ENCODE measurements at regions not wholly inside any gene's neighbourhood (a gene's known extent, or its start where the extent isn't known, plus 50 kb on each side); places are given as distances from the start of the nearest gene placed in this dataset.

GRCh38 chr2:139217641-139218040, 437.5 kb upstream of the NXPH2 start:
- H3K4me1 ChIP-seq, result no peaks in the 10 kb centered on the region
- Mint-ChIP-seq H3K4me3 (ENCODE audit: unreplicated experiment) (no peak overlapping the region), H3K9me3 (ENCODE audit: unreplicated experiment) (no peaks in the 10 kb centered on the region), H3K27me3 (ENCODE audit: insufficient read depth, unreplicated experiment) (no peaks in the 10 kb centered on the region), H3K36me3 (ENCODE audit: insufficient read depth, unreplicated experiment) (no peaks in the 10 kb centered on the region), H3K27ac (ENCODE audit: unreplicated experiment) (no peak overlapping the region), H3K4me1 (ENCODE audit: low read depth, unreplicated experiment) (no peaks in the 10 kb centered on the region)
- POLR2A ChIA-PET, result no interaction called here
- no peak for DNase-seq
- H3K36me3 ChIP-seq (ENCODE audit: control insufficient read depth, insufficient read depth, low read length), result no peaks in the 10 kb centered on the region
- CTCF ChIA-PET, result no interaction called here
- no peaks in the 10 kb centered on the region for H3K27me3 ChIP-seq (replicated peaks; ENCODE audit: control insufficient read depth, insufficient read depth, low read length)
- no peaks in the 10 kb centered on the region for H3K9me3 ChIP-seq
- no TSS peak for BruUV-seq (replicated peaks)
- TF ChIP-seq, protein P1, sequence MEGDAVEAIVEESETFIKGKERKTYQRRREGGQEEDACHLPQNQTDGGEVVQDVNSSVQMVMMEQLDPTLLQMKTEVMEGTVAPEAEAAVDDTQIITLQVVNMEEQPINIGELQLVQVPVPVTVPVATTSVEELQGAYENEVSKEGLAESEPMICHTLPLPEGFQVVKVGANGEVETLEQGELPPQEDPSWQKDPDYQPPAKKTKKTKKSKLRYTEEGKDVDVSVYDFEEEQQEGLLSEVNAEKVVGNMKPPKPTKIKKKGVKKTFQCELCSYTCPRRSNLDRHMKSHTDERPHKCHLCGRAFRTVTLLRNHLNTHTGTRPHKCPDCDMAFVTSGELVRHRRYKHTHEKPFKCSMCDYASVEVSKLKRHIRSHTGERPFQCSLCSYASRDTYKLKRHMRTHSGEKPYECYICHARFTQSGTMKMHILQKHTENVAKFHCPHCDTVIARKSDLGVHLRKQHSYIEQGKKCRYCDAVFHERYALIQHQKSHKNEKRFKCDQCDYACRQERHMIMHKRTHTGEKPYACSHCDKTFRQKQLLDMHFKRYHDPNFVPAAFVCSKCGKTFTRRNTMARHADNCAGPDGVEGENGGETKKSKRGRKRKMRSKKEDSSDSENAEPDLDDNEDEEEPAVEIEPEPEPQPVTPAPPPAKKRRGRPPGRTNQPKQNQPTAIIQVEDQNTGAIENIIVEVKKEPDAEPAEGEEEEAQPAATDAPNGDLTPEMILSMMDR (IDR thresholded peaks at IDR 0.05; ENCODE audit: insufficient read depth in 1 of 2, low read depth in 1 of 2, low read length in 1 of 2, severe bottlenecking in 1 of 2, unreplicated experiment in 1 of 2), result no peak
- H3K4me3 ChIP-seq (ENCODE audit: low read depth, low read length), result no peak overlapping the region
- intact Hi-C loops (cut with micrococcal nuclease; ENCODE audit: unreplicated experiment), result no loop called here

DNA sequence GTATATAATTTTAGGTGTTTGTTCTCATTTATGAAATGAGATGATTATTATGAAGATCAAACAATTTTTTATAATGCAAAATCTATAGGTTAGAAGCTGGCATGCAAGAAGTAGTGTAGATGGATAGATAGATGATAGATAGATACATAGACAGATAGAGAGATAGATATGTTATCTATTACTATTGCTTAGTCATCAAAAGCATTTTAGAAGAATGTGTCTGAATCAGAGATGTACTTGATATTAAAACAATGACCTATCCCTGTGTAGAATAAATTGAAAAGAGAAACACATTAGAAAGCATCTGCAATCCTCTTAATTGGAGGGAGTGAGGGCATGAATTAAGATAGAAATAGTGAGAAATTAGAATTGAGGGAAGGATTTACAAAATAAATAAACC, 436.2 kb upstream of the NXPH2 start:
- H3K36me3 Mint-ChIP-seq (ENCODE audit: insufficient read depth, unreplicated experiment), result no peaks in the 10 kb centered on the region
- no peaks in the 10 kb centered on the region for H3K27me3 ChIP-seq (replicated peaks; ENCODE audit: control insufficient read depth, insufficient read depth, low read length)
- H3K4me1 Mint-ChIP-seq (ENCODE audit: low read depth, unreplicated experiment), result no peaks in the 10 kb centered on the region
- H3K36me3 ChIP-seq (ENCODE audit: control insufficient read depth, insufficient read depth, low read length), result no peaks in the 10 kb centered on the region
- H3K9me3 Mint-ChIP-seq (ENCODE audit: unreplicated experiment), result no peaks in the 10 kb centered on the region
- POLR2A ChIA-PET, result no interaction called here
- CTCF ChIA-PET, result no interaction called here
- DNase-seq, result no peak
- TF ChIP-seq, protein P1 (IDR thresholded peaks at IDR 0.05; ENCODE audit: insufficient read depth in 1 of 2, low read depth in 1 of 2, low read length in 1 of 2, severe bottlenecking in 1 of 2, unreplicated experiment in 1 of 2), result no peak
- no TSS peak for BruUV-seq (replicated peaks)
- no peaks in the 10 kb centered on the region for H3K27me3 Mint-ChIP-seq (ENCODE audit: insufficient read depth, unreplicated experiment)
- H3K4me3 ChIP-seq (ENCODE audit: low read depth, low read length), result no peak overlapping the region
- no peaks in the 10 kb centered on the region for H3K4me1 ChIP-seq
- H3K27ac Mint-ChIP-seq (ENCODE audit: unreplicated experiment), result no peak overlapping the region
- intact Hi-C loops (cut with micrococcal nuclease; ENCODE audit: unreplicated experiment), result no loop called here
- no peaks in the 10 kb centered on the region for H3K9me3 ChIP-seq
- no peak overlapping the region for H3K4me3 Mint-ChIP-seq (ENCODE audit: unreplicated experiment)

DNA sequence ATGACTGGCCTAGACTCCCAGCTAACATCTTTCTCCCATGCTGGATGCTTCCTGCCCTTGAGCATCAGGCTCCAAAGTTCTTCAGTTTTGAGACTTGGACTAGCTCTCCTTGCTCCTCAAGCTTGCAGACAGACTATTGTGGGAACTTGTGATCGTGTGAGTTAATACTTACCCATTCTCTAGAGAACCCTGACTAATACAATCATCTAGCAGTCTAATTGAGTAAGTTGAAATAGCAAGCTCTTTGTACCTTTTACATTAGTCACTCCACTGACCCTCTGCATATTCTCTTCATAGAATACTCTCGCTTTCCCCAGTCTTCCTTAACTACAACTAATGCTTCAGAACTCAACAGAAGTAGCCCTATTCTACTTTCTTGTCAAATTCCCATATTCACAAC, 434.6 kb upstream of the NXPH2 start:
- no peaks in the 10 kb centered on the region for H3K9me3 ChIP-seq
- Mint-ChIP-seq H3K27ac (ENCODE audit: unreplicated experiment) (no peak overlapping the region), H3K4me3 (ENCODE audit: unreplicated experiment) (no peak overlapping the region), H3K4me1 (ENCODE audit: low read depth, unreplicated experiment) (no peaks in the 10 kb centered on the region), H3K36me3 (ENCODE audit: insufficient read depth, unreplicated experiment) (no peaks in the 10 kb centered on the region), H3K9me3 (ENCODE audit: unreplicated experiment) (no peaks in the 10 kb centered on the region), H3K27me3 (ENCODE audit: insufficient read depth, unreplicated experiment) (no peaks in the 10 kb centered on the region)
- H3K4me3 ChIP-seq (ENCODE audit: low read depth, low read length), result no peak overlapping the region
- no peaks in the 10 kb centered on the region for H3K27me3 ChIP-seq (replicated peaks; ENCODE audit: control insufficient read depth, insufficient read depth, low read length)
- H3K4me1 ChIP-seq, result no peaks in the 10 kb centered on the region
- no peak for DNase-seq
- no peaks in the 10 kb centered on the region for H3K36me3 ChIP-seq (ENCODE audit: control insufficient read depth, insufficient read depth, low read length)
- ChIA-PET POLR2A (no interaction called here), CTCF (no interaction called here)
- BruUV-seq (replicated peaks), result no TSS peak
- TF ChIP-seq, protein P1 (IDR thresholded peaks at IDR 0.05; ENCODE audit: insufficient read depth in 1 of 2, low read depth in 1 of 2, low read length in 1 of 2, severe bottlenecking in 1 of 2, unreplicated experiment in 1 of 2), result no peak
- intact Hi-C loops (cut with micrococcal nuclease; ENCODE audit: unreplicated experiment), result no loop called here

All from Caco-2 (cell line).